Suprapubic skin (tissue), 4 donors: ENCODE measurements at regions not wholly inside any gene's neighbourhood (a gene's known extent, or its start where the extent isn't known, plus 50 kb on each side); places are given as distances from the start of the nearest gene placed in this dataset.

ENCODE experiments used
- EP300 ChIP-seq: sonication (generic); formaldehyde crosslinking; IDR thresholded peaks from one replicate; pipeline ENCODE4 v1.6.1; 2017; ENCODE audit warnings: antibody characterized with exemption
- POLR2A ChIP-seq, 2 donors: fragments of 450-650 bp; IDR thresholded peaks; one replicate each; pipeline ENCODE4 v1.6.1; 2017; ENCODE audit warnings: antibody characterized with exemption in 2 of 2, mild to moderate bottlenecking in 2 of 2, moderate library complexity in 2 of 2
- POLR2AphosphoS5 ChIP-seq, 3 donors: sonication (generic); formaldehyde crosslinking; IDR thresholded peaks; one replicate each; pipeline ENCODE4 v1.6.1; 2017; ENCODE audit warnings: antibody characterized with exemption in 3 of 3
- TF ChIP-seq, protein P1 (sequence below), 2 donors: fragments of 200-600 bp in 1 of 2; fragments of 450-650 bp in 1 of 2; sonication (generic) in 1 of 2; IDR thresholded peaks; one replicate each; pipeline ENCODE4 v1.5.1; 2016 to 2019; ENCODE audit warnings: antibody characterized with exemption in 2 of 2, mild to moderate bottlenecking in 1 of 2, moderate library complexity in 1 of 2

DNA sequence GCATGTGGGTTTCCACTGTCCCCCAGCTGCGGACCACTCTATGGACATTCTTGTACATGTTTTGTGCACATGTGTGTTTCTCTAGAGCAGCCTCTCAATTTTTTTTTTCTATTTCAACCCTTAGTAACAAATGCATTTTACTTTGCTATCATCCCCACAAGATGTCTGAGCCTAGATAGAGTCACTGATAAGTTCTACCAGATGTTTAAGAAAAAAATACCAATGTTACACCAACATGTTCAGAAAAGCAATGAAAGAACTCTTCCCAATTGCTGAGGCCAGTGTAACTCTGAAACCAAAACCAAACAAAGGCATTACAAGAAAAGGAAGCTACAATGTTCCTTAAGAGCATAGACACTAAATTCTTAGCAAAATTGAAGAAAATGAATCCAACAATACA is 218.5 kb downstream of the CXCL12 start:
- TF ChIP-seq, protein P1, sequence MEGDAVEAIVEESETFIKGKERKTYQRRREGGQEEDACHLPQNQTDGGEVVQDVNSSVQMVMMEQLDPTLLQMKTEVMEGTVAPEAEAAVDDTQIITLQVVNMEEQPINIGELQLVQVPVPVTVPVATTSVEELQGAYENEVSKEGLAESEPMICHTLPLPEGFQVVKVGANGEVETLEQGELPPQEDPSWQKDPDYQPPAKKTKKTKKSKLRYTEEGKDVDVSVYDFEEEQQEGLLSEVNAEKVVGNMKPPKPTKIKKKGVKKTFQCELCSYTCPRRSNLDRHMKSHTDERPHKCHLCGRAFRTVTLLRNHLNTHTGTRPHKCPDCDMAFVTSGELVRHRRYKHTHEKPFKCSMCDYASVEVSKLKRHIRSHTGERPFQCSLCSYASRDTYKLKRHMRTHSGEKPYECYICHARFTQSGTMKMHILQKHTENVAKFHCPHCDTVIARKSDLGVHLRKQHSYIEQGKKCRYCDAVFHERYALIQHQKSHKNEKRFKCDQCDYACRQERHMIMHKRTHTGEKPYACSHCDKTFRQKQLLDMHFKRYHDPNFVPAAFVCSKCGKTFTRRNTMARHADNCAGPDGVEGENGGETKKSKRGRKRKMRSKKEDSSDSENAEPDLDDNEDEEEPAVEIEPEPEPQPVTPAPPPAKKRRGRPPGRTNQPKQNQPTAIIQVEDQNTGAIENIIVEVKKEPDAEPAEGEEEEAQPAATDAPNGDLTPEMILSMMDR (IDR thresholded peaks at IDR 0.05), result no peak
- TF ChIP-seq POLR2A (IDR thresholded peaks at IDR 0.05), result no peak
- TF ChIP-seq POLR2AphosphoS5 (IDR thresholded peaks at IDR 0.05), result no peak
- no peak for TF ChIP-seq EP300
